C4-2B (cell line): ENCODE measurements at regions not wholly inside any gene's neighbourhood (a gene's known extent, or its start where the extent isn't known, plus 50 kb on each side); places are given as distances from the start of the nearest gene placed in this dataset.

Experiments used
- H3K27ac ChIP-seq: fragments of 450-650 bp; 2 replicates; pipeline ENCODE4 v1.5.1; 2017
- CTCF ChIP-seq: fragments of 450-650 bp; conservative IDR thresholded peaks from 2 replicates; pipeline ENCODE4 v1.5.1; 2017; ENCODE audit warnings: mild to moderate bottlenecking
- ZFX ChIP-seq: fragments of 450-650 bp; IDR thresholded peaks from 2 replicates; pipeline ENCODE4 v1.6.1; 2017

- H3K27ac ChIP-seq: no peak overlapping the region
- TF ChIP-seq CTCF (no peak), ZFX (no peak)
Observed at GRCh38 chr2:120600335-120600734, 135.3 kb upstream of the GLI2 start.

- TF ChIP-seq ZFX (no peak), CTCF (no peak)
- no peak overlapping the region for H3K27ac ChIP-seq
Observed at GRCh38 chr2:120600786-120601185, 134.9 kb upstream of the GLI2 start.

GRCh38 chr2:120601566-120601965 is 134.1 kb upstream of the GLI2 start:
- H3K27ac ChIP-seq: no peak overlapping the region
- no peak for TF ChIP-seq CTCF
- TF ChIP-seq ZFX: no peak

GRCh38 chr2:120602251-120602650 is 133.4 kb upstream of the GLI2 start:
- H3K27ac ChIP-seq: no peak overlapping the region
- TF ChIP-seq CTCF: no peak
- TF ChIP-seq ZFX: no peak

GRCh38 chr2:120604767-120605166 is 130.9 kb upstream of the GLI2 start:
- TF ChIP-seq CTCF (no peak), ZFX (no peak)
- H3K27ac ChIP-seq: no peak overlapping the region

- H3K27ac ChIP-seq: no peak overlapping the region
- TF ChIP-seq CTCF (no peak), ZFX (no peak)
Observed at GRCh38 chr2:120605231-120605935, 130.3 kb upstream of the GLI2 start.

- TF ChIP-seq ZFX (no peak), CTCF (no peak)
- H3K27ac ChIP-seq: no peak overlapping the region
Observed at GRCh38 chr2:120606280-120606679, 129.4 kb upstream of the GLI2 start.
